Left colon (tissue), 2 donors: ENCODE measurements at regions not wholly inside any gene's neighbourhood (a gene's known extent, or its start where the extent isn't known, plus 50 kb on each side); places are given as distances from the start of the nearest gene placed in this dataset.

ENCODE experiments used
- ATAC-seq: fragments of 200-7000 bp; cut with Tn5 transposase; one replicate; pipeline ENCODE4 v1.9.1; 2020; ENCODE audit warnings: mild to moderate bottlenecking, moderate library complexity
- DNase-seq, 2 donors: peaks; one replicate each; pipeline ENCODE4 v3.0.0-alpha.2; 2020
- intact Hi-C, 2 donors: fragments of 100-400 bp; cut with DNase I in 1 of 2; cut with micrococcal nuclease in 1 of 2; formaldehyde crosslinking; loops; one replicate each; pipeline versions ENCODE4 v1.11.2 to v1.14.0; 2022; cut with DNase I, micrococcal nuclease
- donor health status: DM: no; HTN: no; CAD: no.
- donor health status: DM: yes; HTN: yes; CAD: no.

GRCh38 chr13:99436686-99437416 lies 64.4 kb upstream of the TM9SF2 start:
- ATAC-seq (peak; percentile 81), DNase-seq (peak; percentile 66 to 92)
- intact Hi-C loops: loop anchor here (5.0 to 10.0 kb wide), 3 partner anchors 170 to 262 kb away; no protein-coding TSS in a partner anchor

GRCh38 chr13:99439048-99439447 lies 62.2 kb upstream of the TM9SF2 start:
- DNase-seq: no peak
- intact Hi-C loops: loop anchor here (5.0 to 10.0 kb wide), 3 partner anchors 172 to 264 kb away; no protein-coding TSS in a partner anchor
- ATAC-seq: no peak

GRCh38 chr13:99439850-99440604 lies 61.2 kb upstream of the TM9SF2 start:
- ATAC-seq (no peak), DNase-seq (no peak)
- intact Hi-C loops: loop anchor here (5.0 to 10.0 kb wide), 4 partner anchors 67 to 265 kb away; no protein-coding TSS in a partner anchor

- ATAC-seq (peak; percentile 66), DNase-seq (no peak)
- intact Hi-C loops: loop anchor here in 1 of 2 donors (5.0 kb wide), 1 partner anchor 65 kb away; no protein-coding TSS in a partner anchor
Measured at GRCh38 chr13:99442273-99442895, 58.9 kb upstream of the TM9SF2 start.

- intact Hi-C loops: no loop called here
- DNase-seq (no peak), ATAC-seq (no peak)
Measured at GRCh38 chr13:99446242-99446641, 55.0 kb upstream of the TM9SF2 start.

GRCh38 chr13:99448546-99448945 lies 52.7 kb upstream of the TM9SF2 start:
- DNase-seq (no peak), ATAC-seq (no peak)
- intact Hi-C loops: no loop called here

GRCh38 chr13:99450416-99450815 lies 50.9 kb upstream of the TM9SF2 start:
- ATAC-seq: no peak
- intact Hi-C loops: loop anchor here in 1 of 2 donors (10.0 kb wide), 1 partner anchor 1054 kb away; no protein-coding TSS in a partner anchor
- no peak for DNase-seq
